Subcutaneous abdominal adipose tissue (tissue), 5 donors: ENCODE measurements at regions not wholly inside any gene's neighbourhood (a gene's known extent, or its start where the extent isn't known, plus 50 kb on each side); places are given as distances from the start of the nearest gene placed in this dataset.

ENCODE experiments used
- H3K27ac ChIP-seq: one replicate; pipeline ENCODE4 v1.7.0; 2013; ENCODE audit warnings: low read depth, mild to moderate bottlenecking, inconsistent platforms, low read length, moderate library complexity
- H3K27me3 ChIP-seq, 5 donors: one replicate each; pipeline ENCODE4 v1.7.0; 2013; ENCODE audit warnings: low read length in 5 of 5, inconsistent platforms in 1 of 5; ENCODE audit not compliant: control insufficient read depth in 5 of 5, insufficient read depth in 4 of 5
- H3K36me3 ChIP-seq, 5 donors: one replicate each; pipeline ENCODE4 v1.7.0; 2013; ENCODE audit warnings: low read length in 5 of 5; ENCODE audit not compliant: control insufficient read depth in 5 of 5, insufficient read depth in 5 of 5
- H3K4me1 ChIP-seq, 5 donors: one replicate each; pipeline ENCODE4 v1.7.0; 2013; ENCODE audit warnings: low read length in 5 of 5, mild to moderate bottlenecking in 3 of 5, moderate library complexity in 1 of 5; ENCODE audit not compliant: control insufficient read depth in 5 of 5, insufficient read depth in 5 of 5
- H3K4me3 ChIP-seq, 5 donors: one replicate each; pipeline ENCODE4 v1.7.0; 2013; ENCODE audit warnings: low read length in 5 of 5, low read depth in 1 of 5
- H3K9ac ChIP-seq, 5 donors: one replicate each; pipeline ENCODE4 v1.7.0; 2013; ENCODE audit warnings: low read length in 5 of 5, mild to moderate bottlenecking in 4 of 5, moderate library complexity in 3 of 5
- H3K9me3 ChIP-seq, 5 donors: one replicate each; pipeline ENCODE4 v1.7.0; 2013; ENCODE audit warnings: low read length in 5 of 5; ENCODE audit not compliant: control insufficient read depth in 5 of 5
- donor health status: healthy.
- donor health status: healthy.
- donor health status: healthy.
- donor health status: healthy.
- donor health status: healthy.

GRCh38 chr2:43049836-43050801 lies 176.3 kb downstream of the ZFP36L2 start:
- Histone ChIP-seq H3K36me3 (no peaks in the 10 kb centered on the region), H3K27ac (no peak overlapping the region), H3K9me3 (no peaks in the 10 kb centered on the region), H3K4me1 (peaks cover 7 to 34% (median 30%) of the 10 kb centered on the region in 5 donors), H3K4me3 (no peak overlapping the region), H3K9ac (no peak overlapping the region), H3K27me3 (no peaks in the 10 kb centered on the region)

- no peak overlapping the region for H3K27ac ChIP-seq
- H3K4me1 ChIP-seq, result peaks cover 7 to 35% (median 22%) of the 10 kb centered on the region in 5 donors
- no peak overlapping the region for H3K4me3 ChIP-seq
- H3K9ac ChIP-seq, result no peak overlapping the region
- no peaks in the 10 kb centered on the region for H3K9me3 ChIP-seq
- H3K27me3 ChIP-seq, result no peaks in the 10 kb centered on the region
- H3K36me3 ChIP-seq, result no peaks in the 10 kb centered on the region
Observed at GRCh38 chr2:43047187-43047780, 179.1 kb downstream of the ZFP36L2 start.

- H3K4me3 ChIP-seq, result no peak overlapping the region
- peaks cover 7 to 35% (median 22%) of the 10 kb centered on the region in 5 donors for H3K4me1 ChIP-seq
- no peaks in the 10 kb centered on the region for H3K9me3 ChIP-seq
- H3K36me3 ChIP-seq, result no peaks in the 10 kb centered on the region
- H3K27ac ChIP-seq, result peak overlapping the region; percentile 54
- no peaks in the 10 kb centered on the region for H3K27me3 ChIP-seq
- H3K9ac ChIP-seq, result no peak overlapping the region
Observed at GRCh38 chr2:43045866-43046265, 180.5 kb downstream of the ZFP36L2 start.

GRCh38 chr2:43044093-43044681 lies 182.2 kb downstream of the ZFP36L2 start:
- Histone ChIP-seq H3K27ac (peak overlapping the region; percentile 57), H3K4me3 (no peak overlapping the region), H3K9me3 (no peaks in the 10 kb centered on the region), H3K9ac (peak overlapping the region in 1 of 5 donors; percentile 6), H3K4me1 (peaks cover 7 to 34% (median 19%) of the 10 kb centered on the region in 5 donors), H3K27me3 (no peaks in the 10 kb centered on the region), H3K36me3 (no peaks in the 10 kb centered on the region)

GRCh38 chr2:43043553-43043870 lies 182.9 kb downstream of the ZFP36L2 start:
- peak overlapping the region; percentile 57 for H3K27ac ChIP-seq

GRCh38 chr2:43041661-43042360 lies 184.6 kb downstream of the ZFP36L2 start:
- no peaks in the 10 kb centered on the region for H3K36me3 ChIP-seq
- H3K4me1 ChIP-seq, result peaks cover 7 to 25% (median 12%) of the 10 kb centered on the region in 5 donors
- H3K4me3 ChIP-seq, result no peak overlapping the region
- no peaks in the 10 kb centered on the region for H3K27me3 ChIP-seq
- H3K9me3 ChIP-seq, result no peaks in the 10 kb centered on the region
- no peak overlapping the region for H3K27ac ChIP-seq
- H3K9ac ChIP-seq, result no peak overlapping the region

More at GRCh38 chr2:43043553-43043870, 182.9 kb downstream of the ZFP36L2 start:
- H3K4me3 ChIP-seq, result no peak overlapping the region
- no peaks in the 10 kb centered on the region for H3K9me3 ChIP-seq
- peak overlapping the region in 1 of 5 donors; percentile 6 for H3K9ac ChIP-seq
- H3K27me3 ChIP-seq, result no peaks in the 10 kb centered on the region
- no peaks in the 10 kb centered on the region for H3K36me3 ChIP-seq
- H3K4me1 ChIP-seq, result peaks cover 7 to 34% (median 19%) of the 10 kb centered on the region in 5 donors

GRCh38 chr2:43041173-43041591 lies 185.2 kb downstream of the ZFP36L2 start:
- Histone ChIP-seq H3K27ac (no peak overlapping the region), H3K27me3 (no peaks in the 10 kb centered on the region)

GRCh38 chr2:43040084-43040854 lies 186.1 kb downstream of the ZFP36L2 start:
- Histone ChIP-seq H3K4me3 (no peak overlapping the region), H3K27me3 (no peaks in the 10 kb centered on the region), H3K4me1 (peaks cover 0 to 15% (median 3%) of the 10 kb centered on the region in 5 donors), H3K36me3 (no peaks in the 10 kb centered on the region), H3K9ac (no peak overlapping the region), H3K9me3 (no peaks in the 10 kb centered on the region), H3K27ac (no peak overlapping the region)

More at GRCh38 chr2:43041173-43041591, 185.2 kb downstream of the ZFP36L2 start:
- no peak overlapping the region for H3K4me3 ChIP-seq
- no peak overlapping the region for H3K9ac ChIP-seq
- H3K36me3 ChIP-seq, result no peaks in the 10 kb centered on the region
- peaks cover 3 to 19% (median 6%) of the 10 kb centered on the region in 5 donors for H3K4me1 ChIP-seq
- no peaks in the 10 kb centered on the region for H3K9me3 ChIP-seq

GRCh38 chr2:43039376-43040080 lies 186.9 kb downstream of the ZFP36L2 start:
- H3K27ac ChIP-seq, result no peak overlapping the region
- peaks cover 0 to 12% (median 3%) of the 10 kb centered on the region in 5 donors for H3K4me1 ChIP-seq
- no peak overlapping the region for H3K4me3 ChIP-seq
- no peak overlapping the region for H3K9ac ChIP-seq
- H3K36me3 ChIP-seq, result no peaks in the 10 kb centered on the region
- H3K9me3 ChIP-seq, result no peaks in the 10 kb centered on the region
- H3K27me3 ChIP-seq, result no peaks in the 10 kb centered on the region
